ENCODE measurements at regions not wholly inside any gene's neighbourhood (a gene's known extent, or its start where the extent isn't known, plus 50 kb on each side); places are given as distances from the start of the nearest gene placed in this dataset.

- intact Hi-C loops (cut with DNase I): no loop called here
- DNase-seq (ENCODE audit: low spot score): no peak
Observed at GRCh38 chr2:349390-349789, 61.5 kb upstream of the ALKAL2 start.

GRCh38 chr2:348361-348916 is 60.5 kb upstream of the ALKAL2 start:
- intact Hi-C loops (cut with DNase I): no loop called here
- DNase-seq (ENCODE audit: low spot score): no peak

- DNase-seq (ENCODE audit: low spot score): no peak
- intact Hi-C loops (cut with DNase I): no loop called here
Observed at GRCh38 chr2:344811-345210, 56.9 kb upstream of the ALKAL2 start.

GRCh38 chr2:343355-343754 is 55.5 kb upstream of the ALKAL2 start:
- intact Hi-C loops (cut with DNase I): no loop called here
- no peak for DNase-seq (ENCODE audit: low spot score)

GRCh38 chr2:341912-342311 is 54.0 kb upstream of the ALKAL2 start:
- DNase-seq (ENCODE audit: low spot score): no peak
- intact Hi-C loops (cut with DNase I): no loop called here

GRCh38 chr2:341017-341542 is 53.2 kb upstream of the ALKAL2 start:
- DNase-seq (ENCODE audit: low spot score): no peak
- intact Hi-C loops (cut with DNase I): no loop called here

Measured in posterior vena cava (tissue), 2 donors.